Activated CD4-positive, alpha-beta T cell treated with anti-CD3 and anti-CD28 coated beads, Interleukin-10, Interleukin-2, amounts not matched to agents 100 ng/mL and 50 ng/mL, durations not matched to agents 16 hours and 8 hours (primary cell): ENCODE measurements at regions not wholly inside any gene's neighbourhood (a gene's known extent, or its start where the extent isn't known, plus 50 kb on each side); places are given as distances from the start of the nearest gene placed in this dataset.
"Not testable (repeated sequence)": the region's sequence is repeated elsewhere in the genome, so short reads cannot be mapped to it uniquely, and the experiment has no call there.

Experiments used
- DNase-seq: peaks from one replicate; pipeline ENCODE4 v3.0.0-alpha.2; 2020

DNA sequence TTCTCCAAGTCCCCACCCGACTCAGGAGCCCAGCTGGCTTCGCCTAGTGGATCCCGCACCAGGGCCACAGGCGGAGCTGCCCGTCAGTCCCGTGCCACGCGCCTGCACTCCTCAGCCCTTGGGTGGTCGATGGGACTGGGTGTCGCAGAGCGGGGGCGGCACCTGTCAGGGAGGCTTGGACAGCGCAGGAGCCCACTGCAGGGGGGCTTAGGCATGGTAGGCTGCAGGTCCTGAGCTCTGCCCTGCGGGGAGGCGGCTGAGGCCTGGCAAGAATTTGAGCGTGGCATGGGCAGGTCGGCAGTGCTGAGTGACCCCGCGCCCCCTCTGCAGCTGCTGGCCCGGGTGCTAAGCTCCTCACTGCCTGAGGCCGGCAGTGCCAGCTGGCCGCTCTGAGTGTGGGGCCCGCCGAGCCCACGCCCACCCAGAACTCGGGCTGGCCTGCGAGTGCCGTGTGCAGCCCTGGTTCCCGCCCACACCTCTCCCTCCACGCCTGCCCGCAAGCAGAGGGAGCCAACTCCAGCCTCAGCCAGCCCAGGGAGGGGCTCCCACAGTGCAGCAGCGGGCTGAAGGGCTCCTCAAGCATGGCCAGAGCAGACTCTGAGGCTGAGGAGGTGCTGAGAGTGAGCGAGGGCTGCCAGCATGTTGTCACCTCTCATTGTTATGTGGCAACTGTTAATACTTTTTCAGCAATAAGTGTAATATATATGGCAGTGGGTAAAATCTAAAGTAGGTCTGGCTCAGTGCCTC, 548.4 kb upstream of the BRINP3 start:
- DNase-seq, result no peak

GRCh38 chr1:191026828-191027227, 549.2 kb upstream of the BRINP3 start:
- DNase-seq, result no peak

DNA sequence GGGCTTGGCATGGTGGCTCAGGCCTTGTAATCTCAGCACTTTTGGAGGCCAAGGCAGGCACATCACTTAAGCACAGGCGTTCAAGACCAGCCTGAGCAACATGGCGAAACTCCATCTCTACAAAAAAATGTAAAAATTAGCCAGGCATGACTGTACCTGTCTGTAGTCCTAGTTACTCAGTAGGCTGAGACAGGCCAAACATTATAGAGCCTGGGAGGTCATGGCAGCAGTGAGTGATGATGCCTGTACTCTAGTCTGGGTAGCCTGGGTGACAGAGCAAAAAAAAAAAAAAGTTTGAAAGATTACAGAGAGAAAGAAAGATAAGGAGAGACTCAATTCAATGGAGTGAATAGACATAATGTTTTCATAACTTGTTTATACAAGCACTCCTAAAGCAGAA, 556.5 kb upstream of the BRINP3 start:
- DNase-seq, result no peak

- DNase-seq, result no peak
These were observed 565.4 kb upstream of the BRINP3 start for GRCh38 chr1:191043066-191043465.

DNA sequence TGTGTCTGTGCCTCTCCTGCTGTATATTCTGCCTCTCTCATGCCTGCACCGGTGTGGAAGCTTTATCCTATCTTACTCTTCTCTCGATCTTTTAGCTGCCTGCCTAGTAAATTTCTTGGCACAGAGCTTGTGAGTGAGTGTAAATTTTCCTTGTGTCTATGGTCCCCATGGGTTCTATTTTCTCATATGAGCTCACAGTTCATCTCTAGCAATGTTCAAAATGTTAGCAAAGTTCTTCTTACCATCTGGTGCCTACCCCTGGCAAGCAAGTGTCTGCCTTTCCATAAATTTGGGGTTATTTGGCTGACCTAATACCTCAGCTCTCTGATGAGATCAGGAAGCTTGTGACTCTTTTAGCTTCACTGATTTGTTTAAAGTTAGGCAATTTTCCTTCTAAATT, 572.1 kb upstream of the BRINP3 start:
- no peak for DNase-seq

- no peak for DNase-seq
These were observed 575.2 kb upstream of the BRINP3 start for GRCh38 chr1:191052888-191053287.

DNA sequence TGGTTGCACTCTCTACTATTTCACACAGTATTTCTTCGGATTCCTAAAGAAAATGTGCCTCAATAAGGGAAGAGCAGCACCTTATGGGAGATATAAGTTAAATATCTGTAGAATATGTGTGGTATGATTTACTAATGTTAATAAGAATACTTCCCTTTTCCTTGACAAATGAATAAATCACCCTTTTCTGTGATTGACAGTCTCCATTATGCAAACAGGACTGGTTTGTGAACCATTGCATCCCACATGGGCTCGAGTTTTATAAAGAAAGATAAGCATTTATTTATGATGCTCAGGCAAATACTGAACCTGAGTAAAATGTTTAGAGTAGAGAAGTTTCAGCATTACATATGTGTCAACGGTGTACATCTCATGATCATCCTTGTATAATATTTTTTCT, 587.7 kb upstream of the BRINP3 start:
- DNase-seq, result no peak

GRCh38 chr1:191065771-191066170, 588.1 kb upstream of the BRINP3 start:
- DNase-seq, result no peak

GRCh38 chr1:191074881-191075280, 597.2 kb upstream of the BRINP3 start:
- DNase-seq, result no peak

- not testable (repeated sequence) for DNase-seq
These were observed 605.4 kb upstream of the BRINP3 start for GRCh38 chr1:191083090-191083489.

DNA sequence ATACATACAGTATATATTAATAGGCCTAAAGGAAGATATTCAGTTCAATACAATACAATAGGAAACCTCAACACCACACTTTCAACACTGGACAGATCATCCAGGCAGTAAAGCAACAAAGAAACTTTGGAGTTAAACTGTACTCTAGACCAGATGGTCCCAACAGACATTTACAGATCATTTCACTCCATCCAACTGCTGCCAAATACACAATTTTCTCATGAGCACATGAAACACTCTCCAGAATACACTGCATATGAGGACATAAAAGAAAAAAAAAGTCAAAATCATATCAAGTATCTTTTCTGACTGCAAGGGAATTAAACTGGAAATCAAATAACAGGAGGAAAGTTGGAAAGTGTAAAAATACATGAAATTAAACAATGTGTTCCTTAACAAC, 607.5 kb upstream of the BRINP3 start:
- DNase-seq, result no peak

DNA sequence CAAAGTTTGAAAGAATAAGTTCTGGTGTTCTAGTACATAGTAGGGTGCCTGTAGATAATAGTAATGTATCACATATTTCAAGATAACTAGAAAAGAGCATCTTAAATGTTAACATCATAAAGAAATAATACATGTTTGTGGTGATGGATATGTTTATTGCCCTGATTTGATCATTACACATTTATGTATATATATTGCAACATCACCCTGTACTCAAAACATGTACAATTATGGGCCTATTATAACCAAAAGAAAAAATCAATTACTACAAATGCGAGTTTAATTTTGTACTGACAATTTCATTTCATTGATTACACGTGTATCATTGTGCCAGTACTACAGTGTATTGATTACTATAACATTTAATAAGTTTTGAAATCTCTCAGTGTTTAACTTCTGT, 609.2 kb upstream of the BRINP3 start:
- DNase-seq, result no peak

DNA sequence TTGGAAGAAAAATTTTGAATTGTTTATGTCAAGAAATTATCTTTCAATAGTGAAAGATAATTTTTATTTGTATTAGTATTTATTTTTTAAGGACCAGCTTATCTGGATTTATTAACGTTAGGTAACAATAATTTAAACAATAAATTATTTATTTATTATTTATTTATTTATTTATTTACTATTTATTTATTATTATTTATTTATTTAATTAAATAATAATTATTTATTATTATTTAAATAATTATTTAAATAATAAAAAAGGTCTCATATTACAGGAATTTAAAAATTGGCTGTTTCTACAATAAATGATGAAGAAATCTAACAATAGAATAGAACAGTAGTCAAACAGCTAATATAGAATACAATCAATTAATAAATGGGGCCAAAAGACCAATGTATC, 618.7 kb upstream of the BRINP3 start:
- DNase-seq, result no peak

GRCh38 chr1:191099696-191100095, 622.0 kb upstream of the BRINP3 start:
- no peak for DNase-seq

- DNase-seq, result no peak
These were observed 624.3 kb upstream of the BRINP3 start for GRCh38 chr1:191101960-191102359.

GRCh38 chr1:191125950-191126349, 648.3 kb upstream of the BRINP3 start:
- no peak for DNase-seq

DNA sequence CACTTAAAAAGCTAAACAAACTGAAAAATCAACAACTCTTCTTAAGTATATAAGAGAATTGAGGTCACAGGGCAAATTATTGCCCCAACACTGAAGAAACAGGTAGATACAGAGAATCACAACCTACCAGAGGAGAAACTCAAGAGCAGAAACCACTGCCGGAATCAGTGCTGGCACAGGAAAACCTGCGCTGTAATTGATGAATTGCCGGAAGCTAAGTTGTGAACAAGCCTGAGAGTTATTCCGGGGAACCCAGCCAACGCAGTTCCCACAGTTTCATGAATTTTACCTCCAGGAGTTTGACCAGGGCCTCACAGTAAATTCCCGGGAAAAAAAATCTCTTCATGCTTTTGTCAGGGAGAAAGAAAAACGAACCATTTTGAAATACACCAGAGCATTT, 657.1 kb upstream of the BRINP3 start:
- DNase-seq, result no peak

DNA sequence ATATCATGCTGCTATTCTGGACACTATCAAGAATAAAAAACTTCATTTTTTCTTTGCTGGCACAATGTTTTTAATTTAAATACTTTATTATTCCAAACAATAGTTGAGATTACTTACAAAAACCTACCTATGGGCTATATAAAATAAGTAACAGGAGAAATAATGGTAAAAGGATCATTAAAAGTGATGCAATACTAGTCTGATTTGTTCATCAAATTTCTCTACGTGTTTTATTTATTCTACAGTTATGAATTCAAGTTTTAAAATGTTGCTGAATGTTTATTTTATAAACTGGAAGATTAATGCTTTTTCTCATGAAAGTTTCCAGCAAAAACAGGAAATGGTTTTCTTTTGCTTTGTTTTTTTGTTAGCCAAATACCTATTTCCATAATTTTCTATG, 662.4 kb upstream of the BRINP3 start:
- no peak for DNase-seq

- no peak for DNase-seq
These were observed 665.1 kb upstream of the BRINP3 start for GRCh38 chr1:191142748-191143147.

- no peak for DNase-seq
These were observed 668.2 kb upstream of the BRINP3 start for GRCh38 chr1:191145834-191146233.

GRCh38 chr1:191151321-191151807, 673.7 kb upstream of the BRINP3 start:
- DNase-seq, result no peak

DNA sequence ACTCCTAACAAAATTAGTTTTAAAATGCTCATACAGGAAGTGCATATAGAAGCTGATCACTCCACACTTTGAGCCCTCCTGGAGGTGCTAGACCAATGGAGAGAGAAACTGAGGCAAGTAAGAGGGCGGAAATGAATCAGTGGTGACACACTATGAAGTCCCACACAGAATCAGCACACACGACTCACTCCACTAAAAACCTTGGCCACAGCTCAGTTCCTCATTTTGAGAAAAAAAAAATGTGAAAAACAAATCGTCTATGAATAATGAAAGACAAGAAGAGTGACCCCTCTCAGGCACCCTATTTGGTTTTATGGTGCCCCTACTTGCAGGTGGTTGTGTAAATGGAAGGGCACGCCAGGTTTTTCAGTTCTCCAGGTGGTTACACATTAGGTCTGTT, 675.1 kb upstream of the BRINP3 start:
- DNase-seq, result no peak

- no peak for DNase-seq
These were observed 677.5 kb upstream of the BRINP3 start for GRCh38 chr1:191155178-191155577.

DNA sequence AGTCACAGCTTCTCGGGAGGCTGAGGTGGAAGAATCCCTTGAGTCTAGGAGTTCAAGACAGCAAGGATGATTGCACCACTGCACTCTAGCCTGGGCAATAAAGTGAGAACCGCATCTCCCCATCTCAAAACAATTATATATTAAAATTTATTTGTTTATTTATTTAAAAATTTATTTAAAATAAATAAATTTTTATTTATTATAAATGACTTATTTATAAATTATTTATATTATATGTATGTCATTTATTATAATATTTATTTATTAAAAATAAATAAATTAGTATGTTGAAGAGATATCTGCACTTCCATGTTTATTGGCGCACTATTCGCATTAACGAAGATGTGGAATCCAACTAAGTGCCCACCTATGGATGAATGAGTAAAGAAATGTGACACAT, 683.2 kb upstream of the BRINP3 start:
- no peak for DNase-seq

- DNase-seq, result no peak
These were observed 685.1 kb upstream of the BRINP3 start for GRCh38 chr1:191162762-191163161.
